H7 (cell line): ENCODE measurements at regions not wholly inside any gene's neighbourhood (a gene's known extent, or its start where the extent isn't known, plus 50 kb on each side); places are given as distances from the start of the nearest gene placed in this dataset.

Experiments
- DNase-seq: peaks from one replicate; pipeline ENCODE4 v3.0.0; 2012
- H3K27me3 ChIP-seq: 2 replicates; pipeline ENCODE4 v1.6.0; 2011; ENCODE audit warnings: mild to moderate bottlenecking, low read length; ENCODE audit not compliant: control insufficient read depth, insufficient read depth
- H3K36me3 ChIP-seq: replicated peaks from 2 replicates; pipeline ENCODE4 v1.5.1; 2011; ENCODE audit warnings: low read length; ENCODE audit not compliant: control insufficient read depth, insufficient read depth
- H3K4me3 ChIP-seq: 2 replicates; pipeline ENCODE4 v1.5.1; 2011; ENCODE audit warnings: low read depth, mild to moderate bottlenecking, control low read depth, low read length, moderate library complexity; ENCODE audit not compliant: insufficient read depth

DNA sequence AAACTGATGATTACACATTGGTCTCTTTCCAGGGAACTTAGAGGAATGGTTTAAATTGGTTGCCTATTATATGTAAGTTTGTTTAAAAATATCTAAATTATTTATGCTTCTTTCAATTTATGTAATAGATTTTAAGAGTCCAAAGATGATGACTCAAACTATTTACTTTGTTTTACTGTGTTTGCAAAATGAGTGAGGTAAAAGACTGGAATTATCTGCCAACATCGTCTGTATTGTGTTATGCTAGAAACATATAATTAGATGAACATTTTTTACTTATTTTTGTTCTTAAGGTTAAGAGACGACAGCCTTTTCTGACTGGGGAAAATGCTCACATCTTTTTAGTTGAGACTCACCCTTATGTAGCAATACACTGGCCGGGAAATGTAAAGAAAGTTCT lies 51.1 kb upstream of the SYTL5 start:
- no peaks in the 10 kb centered on the region for H3K36me3 ChIP-seq
- no peak for DNase-seq
- no peak overlapping the region for H3K4me3 ChIP-seq
- H3K27me3 ChIP-seq, result no peaks in the 10 kb centered on the region

DNA sequence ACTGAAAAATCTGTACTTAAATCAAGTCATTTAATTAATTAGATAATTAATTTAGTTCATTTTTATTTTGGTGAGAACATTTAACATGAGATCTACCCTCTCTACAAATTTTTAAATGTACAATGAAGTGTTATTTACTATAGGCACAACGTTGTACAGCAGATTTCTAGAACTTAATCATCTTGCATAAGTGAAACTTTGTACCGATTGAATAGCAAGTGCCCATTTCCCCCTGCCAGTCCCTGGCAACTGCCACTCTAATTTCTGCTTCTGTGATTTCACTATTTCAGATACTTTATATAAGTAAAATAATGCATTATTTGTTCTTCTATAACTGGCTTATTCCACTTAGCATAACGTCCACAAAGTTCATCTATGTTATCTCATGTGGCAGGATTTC lies 50.1 kb upstream of the SYTL5 start:
- Histone ChIP-seq H3K4me3 (no peak overlapping the region), H3K27me3 (no peaks in the 10 kb centered on the region)
- no peak for DNase-seq

More for the DNA sequence above, 50.1 kb upstream of the SYTL5 start:
- no peaks in the 10 kb centered on the region for H3K36me3 ChIP-seq
